ENCODE measurements at regions not wholly inside any gene's neighbourhood (a gene's known extent, or its start where the extent isn't known, plus 50 kb on each side); places are given as distances from the start of the nearest gene placed in this dataset.

GRCh38 chr6:113476937-113477839 lies 380.0 kb upstream of the MARCKS start:
- no peak for FAIRE-seq
- no peak for DNase-seq (ENCODE audit: extremely low spot score, insufficient read length, low read depth)

GRCh38 chr6:113480616-113481015 lies 376.5 kb upstream of the MARCKS start:
- DNase-seq (ENCODE audit: extremely low spot score, insufficient read length, low read depth) (no peak), FAIRE-seq (no peak)

GRCh38 chr6:113481458-113481857 lies 375.7 kb upstream of the MARCKS start:
- no peak for DNase-seq (ENCODE audit: extremely low spot score, insufficient read length, low read depth)
- no peak for FAIRE-seq

GRCh38 chr6:113481910-113482309 lies 375.2 kb upstream of the MARCKS start:
- no peak for FAIRE-seq
- no peak for DNase-seq (ENCODE audit: extremely low spot score, insufficient read length, low read depth)

GRCh38 chr6:113482771-113483170 lies 374.4 kb upstream of the MARCKS start:
- FAIRE-seq (no peak), DNase-seq (ENCODE audit: extremely low spot score, insufficient read length, low read depth) (no peak)

- FAIRE-seq (no peak), DNase-seq (ENCODE audit: extremely low spot score, insufficient read length, low read depth) (no peak)
These were observed 370.9 kb upstream of the MARCKS start for GRCh38 chr6:113486199-113486598.

- FAIRE-seq (no peak), DNase-seq (ENCODE audit: extremely low spot score, insufficient read length, low read depth) (no peak)
These were observed 369.6 kb upstream of the MARCKS start for GRCh38 chr6:113487489-113488058.

GRCh38 chr6:113488061-113488460 lies 369.1 kb upstream of the MARCKS start:
- no peak for DNase-seq (ENCODE audit: extremely low spot score, insufficient read length, low read depth)
- FAIRE-seq, result no peak

GRCh38 chr6:113488812-113489685 lies 368.1 kb upstream of the MARCKS start:
- DNase-seq (ENCODE audit: extremely low spot score, insufficient read length, low read depth) (no peak), FAIRE-seq (no peak)

- FAIRE-seq (no peak), DNase-seq (ENCODE audit: extremely low spot score, insufficient read length, low read depth) (no peak)
These were observed 367.0 kb upstream of the MARCKS start for GRCh38 chr6:113489952-113490746.

GRCh38 chr6:113491376-113491775 lies 365.8 kb upstream of the MARCKS start:
- FAIRE-seq (no peak), DNase-seq (ENCODE audit: extremely low spot score, insufficient read length, low read depth) (no peak)

GRCh38 chr6:113493991-113494390 lies 363.2 kb upstream of the MARCKS start:
- DNase-seq (ENCODE audit: extremely low spot score, insufficient read length, low read depth), result no peak
- no peak for FAIRE-seq

- DNase-seq (ENCODE audit: extremely low spot score, insufficient read length, low read depth) (no peak), FAIRE-seq (no peak)
These were observed 361.6 kb upstream of the MARCKS start for GRCh38 chr6:113495521-113495920.

GRCh38 chr6:113496166-113496565 lies 361.0 kb upstream of the MARCKS start:
- DNase-seq (ENCODE audit: extremely low spot score, insufficient read length, low read depth), result no peak
- no peak for FAIRE-seq

- no peak for DNase-seq (ENCODE audit: extremely low spot score, insufficient read length, low read depth)
- no peak for FAIRE-seq
These were observed 356.9 kb upstream of the MARCKS start for GRCh38 chr6:113500221-113500620.

- DNase-seq (ENCODE audit: extremely low spot score, insufficient read length, low read depth) (no peak), FAIRE-seq (no peak)
These were observed 352.0 kb upstream of the MARCKS start for GRCh38 chr6:113505084-113505699.

- no peak for DNase-seq (ENCODE audit: extremely low spot score, insufficient read length, low read depth)
- no peak for FAIRE-seq
These were observed 348.9 kb upstream of the MARCKS start for GRCh38 chr6:113508249-113508648.

- DNase-seq (ENCODE audit: extremely low spot score, insufficient read length, low read depth), result no peak
- no peak for FAIRE-seq
These were observed 346.0 kb upstream of the MARCKS start for GRCh38 chr6:113511100-113511499.

- no peak for DNase-seq (ENCODE audit: extremely low spot score, insufficient read length, low read depth)
- FAIRE-seq, result no peak
These were observed 344.6 kb upstream of the MARCKS start for GRCh38 chr6:113512576-113512975.
